Testis (tissue), 2 donors: ENCODE measurements at regions not wholly inside any gene's neighbourhood (a gene's known extent, or its start where the extent isn't known, plus 50 kb on each side); places are given as distances from the start of the nearest gene placed in this dataset.
"Not testable (repeated sequence)": the region's sequence is repeated elsewhere in the genome, so short reads cannot be mapped to it uniquely, and the experiment has no call there.

Experiments used
- DNase-seq: peaks from one replicate; pipeline ENCODE4 v3.0.0-alpha.2; 2019
- H3K27ac ChIP-seq, 2 donors: fragments of 200-600 bp; sonication (generic); one replicate each; pipeline ENCODE4 v1.5.1; 2019
- H3K27me3 ChIP-seq: fragments of 200-600 bp; sonication (generic); one replicate; pipeline ENCODE4 v1.5.1; 2019
- H3K36me3 ChIP-seq: fragments of 200-600 bp; sonication (generic); one replicate; pipeline ENCODE4 v1.5.1; 2017; ENCODE audit warnings: low read depth; ENCODE audit errors: missing control alignments
- H3K4me1 ChIP-seq: fragments of 200-600 bp; sonication (generic); one replicate; pipeline ENCODE4 v1.5.1; 2019
- H3K4me3 ChIP-seq, 2 donors: fragments of 200-600 bp; sonication (generic); one replicate each; pipeline ENCODE4 v1.5.1; 2017 to 2019
- H3K9me3 ChIP-seq: fragments of 200-600 bp; sonication (generic); one replicate; pipeline ENCODE4 v1.5.1; 2017
- POLR2A ChIP-seq: fragments of 450-650 bp; IDR thresholded peaks from one replicate; pipeline ENCODE4 v1.6.1; 2017; ENCODE audit warnings: antibody characterized with exemption, mild to moderate bottlenecking, moderate library complexity
- WGBS, 2 donors: methylation state at CpG; one replicate each; pipeline ENCODE4 v1.1.5; 2018; 5-methylcytosine and 5-hydroxymethylcytosine counted together
- intact Hi-C: fragments of 100-400 bp; cut with DNase I; formaldehyde crosslinking; loops from one replicate; pipeline ENCODE4 v1.15.1; 2023; ENCODE audit warnings: low total_unique reads
- TF ChIP-seq, protein P1 (sequence below), 3 experiments: fragments of 450-650 bp in 2 of 3; fragments of 200-600 bp in 1 of 3; sonication (generic) in 1 of 3; IDR thresholded peaks; one replicate each; pipeline ENCODE4 v1.5.1; 2016 to 2019; ENCODE audit warnings: antibody characterized with exemption in 3 of 3, mild to moderate bottlenecking in 2 of 3, moderate library complexity in 1 of 3

DNA sequence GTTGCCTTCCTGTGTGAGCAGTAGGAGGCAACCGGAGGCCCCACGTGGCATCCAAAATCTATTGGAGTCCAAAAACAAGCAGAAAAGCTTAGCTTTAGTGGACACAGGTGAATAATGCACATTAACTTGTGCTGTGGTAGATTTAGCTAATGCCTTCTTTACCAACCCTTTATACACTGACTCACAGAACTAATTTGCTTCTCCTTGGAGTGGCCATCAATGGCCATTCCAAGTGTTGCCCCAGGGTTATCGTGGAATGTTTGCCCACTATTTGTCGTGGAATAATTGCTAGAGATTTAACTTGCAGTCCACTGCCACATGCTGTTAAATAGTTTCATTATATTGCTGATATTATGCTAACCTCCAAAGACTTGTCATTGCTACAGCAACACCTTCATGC, 729.1 kb downstream of the STPG2 start:
- H3K27ac ChIP-seq, result no peak overlapping the region
- H3K9me3 ChIP-seq, result no peaks in the 10 kb centered on the region
- no peaks in the 10 kb centered on the region for H3K4me1 ChIP-seq
- H3K27me3 ChIP-seq, result no peaks in the 10 kb centered on the region
- TF ChIP-seq POLR2A, result no peak
- no peaks in the 10 kb centered on the region for H3K36me3 ChIP-seq
- H3K4me3 ChIP-seq, result no peak overlapping the region
- no peak for DNase-seq
- intact Hi-C loops, result no loop called here
- WGBS, 2 donors, result 87 to 91% methylated on average over 4 of the region's 4 CpGs

DNA sequence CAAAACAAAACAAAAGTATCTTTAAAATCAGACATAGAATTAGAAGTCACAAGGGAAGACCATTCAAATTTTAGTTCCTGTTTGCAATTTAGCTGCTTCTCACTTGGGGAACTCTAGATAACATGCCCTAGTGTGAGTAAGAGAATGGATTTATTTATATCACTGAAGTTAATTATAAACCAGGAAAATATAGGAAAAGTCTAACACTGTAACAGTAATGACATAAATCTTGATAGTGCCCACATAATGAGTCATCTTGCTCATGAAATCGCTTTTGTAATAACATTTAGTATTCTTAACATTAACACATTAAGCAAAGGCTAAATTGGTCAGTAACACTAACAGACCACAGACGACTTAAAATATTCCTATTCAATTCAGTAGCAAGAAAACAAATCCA, 710.7 kb downstream of the STPG2 start:
- TF ChIP-seq, protein P1, sequence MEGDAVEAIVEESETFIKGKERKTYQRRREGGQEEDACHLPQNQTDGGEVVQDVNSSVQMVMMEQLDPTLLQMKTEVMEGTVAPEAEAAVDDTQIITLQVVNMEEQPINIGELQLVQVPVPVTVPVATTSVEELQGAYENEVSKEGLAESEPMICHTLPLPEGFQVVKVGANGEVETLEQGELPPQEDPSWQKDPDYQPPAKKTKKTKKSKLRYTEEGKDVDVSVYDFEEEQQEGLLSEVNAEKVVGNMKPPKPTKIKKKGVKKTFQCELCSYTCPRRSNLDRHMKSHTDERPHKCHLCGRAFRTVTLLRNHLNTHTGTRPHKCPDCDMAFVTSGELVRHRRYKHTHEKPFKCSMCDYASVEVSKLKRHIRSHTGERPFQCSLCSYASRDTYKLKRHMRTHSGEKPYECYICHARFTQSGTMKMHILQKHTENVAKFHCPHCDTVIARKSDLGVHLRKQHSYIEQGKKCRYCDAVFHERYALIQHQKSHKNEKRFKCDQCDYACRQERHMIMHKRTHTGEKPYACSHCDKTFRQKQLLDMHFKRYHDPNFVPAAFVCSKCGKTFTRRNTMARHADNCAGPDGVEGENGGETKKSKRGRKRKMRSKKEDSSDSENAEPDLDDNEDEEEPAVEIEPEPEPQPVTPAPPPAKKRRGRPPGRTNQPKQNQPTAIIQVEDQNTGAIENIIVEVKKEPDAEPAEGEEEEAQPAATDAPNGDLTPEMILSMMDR (IDR thresholded peaks at IDR 0.05), result no peak
- TF ChIP-seq POLR2A, result no peak
- WGBS, 2 donors, result 60 to 64% methylated on average over 2 of the region's 2 CpGs

DNA sequence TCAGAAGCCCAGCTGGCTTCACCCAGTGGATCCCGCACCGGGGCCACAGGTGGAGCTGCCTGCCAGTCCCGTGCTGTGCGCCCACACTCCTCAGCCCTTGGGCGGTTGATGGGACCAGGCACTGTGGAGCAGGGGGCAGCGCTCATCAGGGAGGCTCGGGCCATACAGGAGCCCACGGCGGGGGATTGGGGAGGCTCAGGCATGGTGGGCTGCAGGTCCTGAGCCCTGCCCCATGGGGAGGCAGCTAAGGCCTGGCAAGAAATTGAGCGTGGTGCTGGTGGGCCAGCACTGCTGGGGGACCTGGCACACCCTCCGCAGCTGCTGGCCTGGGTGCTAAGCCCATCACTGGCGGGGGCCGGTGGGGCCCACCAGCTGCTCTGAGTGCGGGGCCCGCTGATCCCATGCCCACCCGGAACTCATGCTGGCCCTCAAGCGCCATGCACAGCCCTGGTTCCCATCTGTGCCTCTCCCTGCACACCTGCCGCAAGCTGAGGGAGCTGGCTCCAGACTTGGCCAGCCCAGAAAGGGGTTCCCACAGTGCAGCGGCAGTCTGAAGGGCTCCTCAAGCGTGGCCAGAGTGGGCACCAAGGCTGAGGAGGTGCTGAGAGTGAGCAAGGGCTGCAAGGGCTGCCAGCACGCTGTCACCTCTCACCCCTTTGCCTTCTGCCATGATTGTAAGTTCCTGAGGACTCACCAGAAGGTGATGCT, 705.1 kb downstream of the STPG2 start:
- H3K9me3 ChIP-seq, H3K36me3 ChIP-seq, intact Hi-C loops, H3K4me1 ChIP-seq, H3K27me3 ChIP-seq, DNase-seq, H3K4me3 ChIP-seq, H3K27ac ChIP-seq: not testable (repeated sequence)
- 89 to 94% methylated on average over 10 to 17 of the region's 21 CpGs for WGBS, 2 donors

More for the DNA sequence above, 710.7 kb downstream of the STPG2 start:
- H3K4me3 ChIP-seq, result no peak overlapping the region
- intact Hi-C loops, result no loop called here
- DNase-seq, result no peak
- no peaks in the 10 kb centered on the region for H3K27me3 ChIP-seq
- no peaks in the 10 kb centered on the region for H3K36me3 ChIP-seq
- H3K27ac ChIP-seq, result no peak overlapping the region
- H3K4me1 ChIP-seq, result no peaks in the 10 kb centered on the region
- no peaks in the 10 kb centered on the region for H3K9me3 ChIP-seq

DNA sequence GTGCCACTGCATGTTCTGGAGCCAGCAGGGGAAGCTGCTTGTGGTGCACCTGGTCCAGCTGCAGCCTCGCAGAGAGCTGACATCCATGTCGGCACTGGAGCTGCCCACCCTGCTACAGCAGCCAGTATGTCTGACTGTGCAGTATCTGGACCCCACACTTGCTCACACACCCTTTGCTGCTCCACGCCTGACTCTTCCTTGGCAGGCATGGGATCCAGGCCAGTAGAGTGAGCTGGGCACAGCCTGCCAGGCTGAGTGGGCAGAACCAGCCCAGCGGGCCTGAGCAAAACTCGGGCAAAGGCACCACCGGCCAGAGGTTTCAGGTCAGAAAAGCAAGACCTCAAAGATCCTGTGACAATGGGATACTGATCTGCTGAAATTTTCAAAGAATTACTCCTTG, 690.1 kb downstream of the STPG2 start:
- no peak for DNase-seq
- no peaks in the 10 kb centered on the region for H3K4me1 ChIP-seq
- H3K36me3 ChIP-seq, result no peaks in the 10 kb centered on the region
- no peaks in the 10 kb centered on the region for H3K9me3 ChIP-seq
- no peak for TF ChIP-seq POLR2A
- TF ChIP-seq, protein P1 (IDR thresholded peaks at IDR 0.05), result no peak
- WGBS, 2 donors, result 91 to 93% methylated on average over 6 of the region's 6 CpGs
- H3K27ac ChIP-seq, result no peak overlapping the region
- intact Hi-C loops, result no loop called here
- H3K4me3 ChIP-seq, result no peak overlapping the region
- H3K27me3 ChIP-seq, result no peaks in the 10 kb centered on the region

DNA sequence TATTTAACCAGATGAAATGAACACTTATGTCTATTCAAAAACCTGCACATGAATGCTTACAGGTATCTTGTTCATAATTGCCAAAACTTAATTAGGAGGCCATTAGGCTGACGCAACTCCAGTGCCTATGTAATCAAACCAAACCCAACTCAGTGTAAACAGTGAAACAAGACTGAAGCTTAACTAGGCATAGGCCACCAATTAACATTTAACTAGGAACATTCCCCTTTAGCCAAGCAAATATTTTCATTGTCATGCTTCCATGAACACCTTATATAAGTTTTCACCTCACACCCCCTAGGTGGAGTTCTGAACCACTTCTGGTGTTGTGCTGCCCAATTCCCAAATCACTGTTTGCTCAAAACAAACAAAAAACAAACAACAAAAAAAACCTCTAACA, 686.0 kb downstream of the STPG2 start:
- H3K27ac ChIP-seq, result no peak overlapping the region
- intact Hi-C loops, result no loop called here
- 79 to 82% methylated on average over 1 of the region's 1 CpG for WGBS, 2 donors
- TF ChIP-seq POLR2A, result no peak
- TF ChIP-seq, protein P1 (IDR thresholded peaks at IDR 0.05), result no peak
- H3K36me3 ChIP-seq, result no peaks in the 10 kb centered on the region
- H3K4me3 ChIP-seq, result no peak overlapping the region
- no peaks in the 10 kb centered on the region for H3K9me3 ChIP-seq
- no peaks in the 10 kb centered on the region for H3K4me1 ChIP-seq
- no peaks in the 10 kb centered on the region for H3K27me3 ChIP-seq
- DNase-seq, result no peak

DNA sequence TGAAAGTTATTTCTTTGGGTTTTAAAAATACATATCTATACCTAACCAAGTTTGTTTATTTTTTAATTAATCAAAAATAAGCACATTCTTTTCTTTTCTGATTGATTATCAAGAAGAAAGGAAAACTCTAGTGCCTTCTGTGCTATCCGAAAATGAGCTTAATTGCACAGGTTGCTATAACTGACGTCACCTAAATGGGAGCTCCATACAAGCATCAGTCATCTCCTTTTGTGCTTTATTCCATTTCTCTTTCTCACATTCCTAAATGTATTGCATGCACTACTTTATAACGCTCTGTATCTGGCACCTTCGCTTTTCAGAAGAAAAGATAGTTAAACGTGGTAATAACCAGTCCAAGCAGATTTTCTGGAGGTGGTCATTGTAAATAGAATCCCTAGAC, 675.0 kb downstream of the STPG2 start:
- 84 to 92% methylated on average over 5 of the region's 5 CpGs for WGBS, 2 donors
- no peak overlapping the region for H3K27ac ChIP-seq
- H3K9me3 ChIP-seq, result no peaks in the 10 kb centered on the region
- no peak for DNase-seq
- TF ChIP-seq, protein P1 (IDR thresholded peaks at IDR 0.05), result no peak
- TF ChIP-seq POLR2A, result no peak
- no peak overlapping the region for H3K4me3 ChIP-seq
- intact Hi-C loops, result no loop called here
- H3K27me3 ChIP-seq, result no peaks in the 10 kb centered on the region
- H3K36me3 ChIP-seq, result no peaks in the 10 kb centered on the region
- no peaks in the 10 kb centered on the region for H3K4me1 ChIP-seq
